HUES6 (cell line): ENCODE measurements at regions not wholly inside any gene's neighbourhood (a gene's known extent, or its start where the extent isn't known, plus 50 kb on each side); places are given as distances from the start of the nearest gene placed in this dataset.

ENCODE experiments used
- H3K27ac ChIP-seq: 2 replicates; pipeline ENCODE4 v1.7.0; 2013; ENCODE audit warnings: low read depth, mild to moderate bottlenecking, low read length, inconsistent platforms
- H3K27me3 ChIP-seq: 2 replicates; pipeline ENCODE4 v1.6.1; 2013; ENCODE audit warnings: low read length; ENCODE audit not compliant: control insufficient read depth, insufficient read depth
- H3K36me3 ChIP-seq: 2 replicates; pipeline ENCODE4 v1.6.1; 2013; ENCODE audit warnings: low read length; ENCODE audit not compliant: control insufficient read depth, insufficient read depth
- H3K4me1 ChIP-seq: 2 replicates; pipeline ENCODE4 v1.6.1; 2013; ENCODE audit warnings: low read length; ENCODE audit not compliant: control insufficient read depth, insufficient read depth
- H3K4me3 ChIP-seq: 2 replicates; pipeline ENCODE4 v1.5.1; 2013; ENCODE audit warnings: low read depth, low read length
- H3K9ac ChIP-seq: one replicate; pipeline ENCODE4 v1.6.1; 2013; ENCODE audit warnings: mild to moderate bottlenecking, low read length
- H3K9me3 ChIP-seq: 2 replicates; pipeline ENCODE4 v1.6.1; 2013; ENCODE audit warnings: low read depth, low read length; ENCODE audit not compliant: control insufficient read depth, insufficient read depth

- no peaks in the 10 kb centered on the region for H3K27me3 ChIP-seq
- no peak overlapping the region for H3K9ac ChIP-seq
- no peak overlapping the region for H3K4me3 ChIP-seq
- no peaks in the 10 kb centered on the region for H3K36me3 ChIP-seq
- H3K9me3 ChIP-seq: no peaks in the 10 kb centered on the region
- no peak overlapping the region for H3K27ac ChIP-seq
- peaks cover 9% of the 10 kb centered on the region; the same call in 1 of the 2 replicates for H3K4me1 ChIP-seq
These were observed 375.8 kb downstream of the GATA3 start for GRCh38 chr10:8430321-8430720.

GRCh38 chr10:8431511-8431910 is 377.0 kb downstream of the GATA3 start:
- Histone ChIP-seq H3K27ac (no peak overlapping the region), H3K4me1 (peaks cover 9% of the 10 kb centered on the region; the same call in 1 of the 2 replicates), H3K36me3 (no peaks in the 10 kb centered on the region), H3K4me3 (no peak overlapping the region), H3K27me3 (no peaks in the 10 kb centered on the region), H3K9ac (no peak overlapping the region), H3K9me3 (no peaks in the 10 kb centered on the region)

DNA sequence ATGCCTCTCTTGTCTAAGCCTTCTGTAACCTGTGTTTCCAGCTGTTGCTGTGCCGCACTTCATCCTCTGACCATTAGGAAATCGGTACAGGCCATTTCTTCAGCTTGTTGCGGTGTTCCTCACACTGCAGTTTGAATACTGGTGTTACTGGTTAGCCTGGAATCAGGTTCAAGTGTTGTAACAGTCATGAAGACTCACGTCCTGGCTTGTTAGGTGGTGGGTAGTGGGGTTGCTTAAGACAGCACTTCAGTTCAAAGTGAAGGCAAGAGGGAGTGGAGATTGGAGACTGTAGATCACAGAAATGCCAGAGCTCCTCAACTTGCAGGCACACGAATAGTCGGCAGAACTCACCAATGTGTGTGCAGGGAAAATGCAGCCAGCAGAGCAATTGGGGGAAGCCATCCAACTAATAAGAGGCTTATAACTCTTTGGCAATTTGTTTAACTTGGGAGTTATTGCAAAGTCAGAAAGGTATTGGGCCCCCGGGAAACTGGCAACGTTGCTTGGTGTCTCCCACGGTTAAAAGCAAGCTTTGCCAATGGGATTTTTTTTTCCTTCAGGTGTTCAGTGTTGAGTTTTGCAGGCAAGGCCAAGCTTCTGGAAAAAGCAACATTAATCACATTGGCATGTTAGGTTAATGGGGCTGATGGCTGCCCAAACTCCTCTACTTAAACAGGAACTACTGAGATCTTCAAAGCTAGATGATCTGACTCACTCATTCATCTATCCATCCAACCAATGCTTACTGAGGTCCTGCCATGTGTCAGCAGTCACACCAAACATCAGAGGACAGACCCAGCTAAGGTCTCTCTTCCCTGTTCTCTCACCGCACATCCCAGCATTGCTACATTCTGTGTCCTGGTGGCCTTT is 380.9 kb downstream of the GATA3 start:
- no peak overlapping the region for H3K27ac ChIP-seq
- H3K36me3 ChIP-seq: no peaks in the 10 kb centered on the region
- H3K9me3 ChIP-seq: no peaks in the 10 kb centered on the region
- H3K4me3 ChIP-seq: no peak overlapping the region
- no peak overlapping the region for H3K9ac ChIP-seq
- peaks cover 5% of the 10 kb centered on the region for H3K27me3 ChIP-seq
- H3K4me1 ChIP-seq: no peaks in the 10 kb centered on the region

GRCh38 chr10:8437896-8438295 is 383.4 kb downstream of the GATA3 start:
- H3K4me3 ChIP-seq: no peak overlapping the region

DNA sequence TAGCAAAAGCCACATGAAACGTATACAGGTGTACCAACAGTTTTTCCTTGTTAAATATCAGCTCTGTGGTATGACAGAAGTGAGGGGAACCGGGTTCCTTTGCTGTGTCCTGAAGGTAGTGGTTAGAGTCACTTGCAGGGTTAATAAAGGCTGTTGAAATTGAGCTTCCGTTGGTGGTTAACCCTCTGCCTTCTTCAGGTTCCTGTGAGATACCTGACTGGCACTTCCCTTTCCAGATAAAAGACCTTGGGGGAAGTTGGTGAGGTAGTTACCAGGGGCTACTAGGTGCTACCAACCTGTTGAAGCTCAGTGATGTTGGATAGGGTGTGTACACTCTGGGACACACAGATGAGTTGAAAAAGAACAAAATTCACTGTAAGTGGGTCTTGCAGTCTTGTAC is 384.1 kb downstream of the GATA3 start:
- Histone ChIP-seq H3K4me3 (no peak overlapping the region), H3K9me3 (no peaks in the 10 kb centered on the region), H3K4me1 (no peaks in the 10 kb centered on the region), H3K36me3 (no peaks in the 10 kb centered on the region), H3K27ac (no peak overlapping the region), H3K9ac (no peak overlapping the region), H3K27me3 (peaks cover 17% of the 10 kb centered on the region)

More at GRCh38 chr10:8437896-8438295, 383.4 kb downstream of the GATA3 start:
- no peak overlapping the region for H3K9ac ChIP-seq
- H3K9me3 ChIP-seq: no peaks in the 10 kb centered on the region
- peaks cover 14% of the 10 kb centered on the region for H3K27me3 ChIP-seq
- H3K27ac ChIP-seq: no peak overlapping the region
- H3K36me3 ChIP-seq: no peaks in the 10 kb centered on the region
- no peaks in the 10 kb centered on the region for H3K4me1 ChIP-seq

GRCh38 chr10:8439040-8439439 is 384.6 kb downstream of the GATA3 start:
- Histone ChIP-seq H3K9ac (no peak overlapping the region), H3K27me3 (peaks cover 20% of the 10 kb centered on the region), H3K36me3 (no peaks in the 10 kb centered on the region), H3K4me3 (no peak overlapping the region), H3K4me1 (no peaks in the 10 kb centered on the region), H3K9me3 (no peaks in the 10 kb centered on the region), H3K27ac (no peak overlapping the region)

DNA sequence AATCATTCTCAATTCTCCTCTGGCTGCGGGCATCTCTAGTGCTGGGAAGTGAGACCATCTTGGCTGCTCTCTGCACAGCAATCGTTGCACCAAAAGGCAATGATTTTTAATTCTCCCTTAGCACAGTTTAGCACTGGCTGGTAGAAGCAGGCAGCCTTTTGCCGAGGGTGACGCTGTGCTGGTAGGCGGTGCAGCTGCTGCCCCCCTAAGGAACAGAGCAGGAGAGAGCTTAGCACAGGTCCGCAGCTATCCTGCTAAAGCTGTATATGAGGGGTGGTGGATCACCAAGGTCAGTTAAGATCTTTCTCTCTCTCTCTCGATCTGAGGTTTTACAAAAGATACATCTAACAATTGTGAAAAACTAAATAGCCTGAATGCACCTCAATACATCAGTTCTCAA is 390.1 kb downstream of the GATA3 start:
- Histone ChIP-seq H3K27me3 (peaks cover 24% of the 10 kb centered on the region), H3K9me3 (no peaks in the 10 kb centered on the region), H3K36me3 (no peaks in the 10 kb centered on the region), H3K27ac (no peak overlapping the region), H3K4me1 (peaks cover 4% of the 10 kb centered on the region), H3K9ac (no peak overlapping the region), H3K4me3 (no peak overlapping the region)

GRCh38 chr10:8445353-8445752 is 390.9 kb downstream of the GATA3 start:
- Histone ChIP-seq H3K27me3 (peaks cover 19% of the 10 kb centered on the region), H3K27ac (no peak overlapping the region), H3K9me3 (no peaks in the 10 kb centered on the region), H3K9ac (no peak overlapping the region), H3K4me3 (no peak overlapping the region), H3K4me1 (peaks cover 4% of the 10 kb centered on the region), H3K36me3 (no peaks in the 10 kb centered on the region)

- no peaks in the 10 kb centered on the region for H3K27me3 ChIP-seq
- H3K27ac ChIP-seq: no peak overlapping the region
- H3K9ac ChIP-seq: no peak overlapping the region
- H3K9me3 ChIP-seq: no peaks in the 10 kb centered on the region
- H3K4me3 ChIP-seq: no peak overlapping the region
- H3K36me3 ChIP-seq: no peaks in the 10 kb centered on the region
- peaks cover 4% of the 10 kb centered on the region for H3K4me1 ChIP-seq
These were observed 395.4 kb downstream of the GATA3 start for GRCh38 chr10:8449909-8450308.

GRCh38 chr10:8453587-8453986 is 399.1 kb downstream of the GATA3 start:
- H3K9me3 ChIP-seq: peaks cover 3% of the 10 kb centered on the region; the same call in 1 of the 2 replicates
- no peaks in the 10 kb centered on the region for H3K36me3 ChIP-seq
- no peak overlapping the region for H3K27ac ChIP-seq
- H3K4me3 ChIP-seq: no peak overlapping the region
- H3K27me3 ChIP-seq: no peaks in the 10 kb centered on the region
- no peaks in the 10 kb centered on the region for H3K4me1 ChIP-seq
- H3K9ac ChIP-seq: no peak overlapping the region

- peaks cover 3% of the 10 kb centered on the region; the same call in 1 of the 2 replicates for H3K9me3 ChIP-seq
- H3K36me3 ChIP-seq: no peaks in the 10 kb centered on the region
- H3K4me3 ChIP-seq: no peak overlapping the region
- H3K4me1 ChIP-seq: no peaks in the 10 kb centered on the region
- H3K9ac ChIP-seq: no peak overlapping the region
- H3K27me3 ChIP-seq: no peaks in the 10 kb centered on the region
- no peak overlapping the region for H3K27ac ChIP-seq
These were observed 399.9 kb downstream of the GATA3 start for GRCh38 chr10:8454357-8454756.
